H1 (cell line): ENCODE measurements at regions not wholly inside any gene's neighbourhood (a gene's known extent, or its start where the extent isn't known, plus 50 kb on each side); places are given as distances from the start of the nearest gene placed in this dataset.

Experiments
- RAD21 ChIP-seq, 2 experiments: IDR thresholded peaks in 1 of 2; conservative IDR thresholded peaks in 1 of 2; 2 replicates each; pipeline ENCODE4 v1.6.1; 2011; ENCODE audit warnings: low read depth in 2 of 2, low read length in 2 of 2, improper control_type of control experiment in 1 of 2, inconsistent platforms in 1 of 2, mild to moderate bottlenecking in 1 of 2, moderate library complexity in 1 of 2
- RNF2 ChIP-seq: fragments of 200-900, 300-1000 bp; sonication (generic); IDR thresholded peaks from 2 replicates; pipeline ENCODE4 v1.7.1; 2016; ENCODE audit warnings: borderline replicate concordance, low read depth, mild to moderate bottlenecking, antibody characterized with exemption, low read length; ENCODE audit not compliant: poor library complexity, severe bottlenecking; ENCODE audit errors: missing control alignments

- TF ChIP-seq RAD21 (IDR thresholded peaks at IDR 0.05 in 1 of 2, conservative IDR thresholded peaks at IDR 0.05 in 1 of 2; ENCODE audit: low read depth in 2 of 2, low read length in 2 of 2) (no peak), RNF2 (no peak)
Observed at GRCh38 chr9:21657966-21658667, 144.3 kb upstream of the MTAP start (continued).
